ENCODE measurements at regions not wholly inside any gene's neighbourhood (a gene's known extent, or its start where the extent isn't known, plus 50 kb on each side); places are given as distances from the start of the nearest gene placed in this dataset.

- Histone ChIP-seq H2BK12ac (ENCODE audit: insufficient read length, low read depth, low read length) (no peak overlapping the region), H2BK120ac (ENCODE audit: low read depth, low read length, poor library complexity, severe bottlenecking) (no peak overlapping the region), H2BK20ac (ENCODE audit: low read depth, low read length, poor library complexity, severe bottlenecking) (no peak overlapping the region), H3K27me3 (ENCODE audit: insufficient read depth, low read length) (no peaks in the 10 kb centered on the region), H3K23ac (ENCODE audit: insufficient read length, low read depth, low read length) (no peak overlapping the region), H3K27ac (ENCODE audit: insufficient read length, low read depth, low read length) (no peak overlapping the region), H4K20me1 (ENCODE audit: control insufficient read depth, insufficient read depth, insufficient read length) (no peaks in the 10 kb centered on the region), H3K4ac (ENCODE audit: low read depth, low read length) (no peak overlapping the region), H4K91ac (ENCODE audit: insufficient read length, low read depth, low read length) (no peak overlapping the region), H2AK5ac (ENCODE audit: insufficient read length, low read length) (no peak overlapping the region), H2BK15ac (ENCODE audit: low read depth, low read length) (no peak overlapping the region), H3K18ac (ENCODE audit: insufficient read length, low read depth, low read length) (no peak overlapping the region), H4K8ac (replicated peaks; ENCODE audit: insufficient read length, low read depth, low read length) (no peak overlapping the region), H3T11ph (ENCODE audit: low read length) (no peak overlapping the region), H3K4me2 (ENCODE audit: insufficient read depth, insufficient read length, low read length) (no peak overlapping the region), H3K79me1 (ENCODE audit: insufficient read depth, low read depth, low read length, poor library complexity, severe bottlenecking) (no peaks in the 10 kb centered on the region), H3K23me2 (ENCODE audit: insufficient read length, low read depth, low read length, poor library complexity, severe bottlenecking) (no peaks in the 10 kb centered on the region), H2BK5ac (ENCODE audit: insufficient read length, low read length) (no peak overlapping the region), H3K4me1 (ENCODE audit: insufficient read depth, low read length) (no peaks in the 10 kb centered on the region; the same call in 1 of the 2 replicates), H3K14ac (ENCODE audit: insufficient read depth, low read length) (no peak overlapping the region), H2AFZ (ENCODE audit: low read length) (no peak overlapping the region), H4K5ac (ENCODE audit: insufficient read length, low read depth, low read length) (no peak overlapping the region), H3K56ac (ENCODE audit: insufficient read length, low read depth, low read length) (no peak overlapping the region), H3K9ac (ENCODE audit: extremely low read depth, insufficient read length, low read length) (no peak overlapping the region), H3K9me3 (ENCODE audit: control insufficient read depth, low read depth, low read length) (no peaks in the 10 kb centered on the region), H3K79me2 (ENCODE audit: insufficient read depth, low read length) (no peaks in the 10 kb centered on the region)
- no CpG with 5 or more reads among the region's 3 CpGs for WGBS (ENCODE audit: extremely low coverage, insufficient read length, low lambda C conversion rate)
- Mint-ChIP-seq H3K9me3 (no peaks in the 10 kb centered on the region), H3K4me3 (no peak overlapping the region), H3K27ac (no peak overlapping the region), H3K4me1 (peaks cover 1 to 2% of the 10 kb centered on the region in 2 experiments), H3K27me3 (ENCODE audit: low read depth) (no peaks in the 10 kb centered on the region), H3K36me3 (ENCODE audit: insufficient read depth in 1 of 3, low read depth in 3 of 3) (no peaks in the 10 kb centered on the region)
- TF ChIP-seq CTCF (conservative IDR thresholded peaks at IDR 0.05) = no peak
- no peak for DNase-seq
These were observed 167.1 kb upstream of the SNX2 start for GRCh38 chr5:122607818-122608217.

Data from H9 (cell line).